Activated T-cell treated with anti-CD3 and anti-CD28 coated beads, Interleukin-2, amount 50 U/mL, for 48 hours (primary cell): ENCODE measurements at regions not wholly inside any gene's neighbourhood (a gene's known extent, or its start where the extent isn't known, plus 50 kb on each side); places are given as distances from the start of the nearest gene placed in this dataset.

ENCODE experiments used
- DNase-seq, 2 experiments: peaks; one replicate each; pipeline ENCODE4 v3.0.0-alpha.2; 2020

DNA sequence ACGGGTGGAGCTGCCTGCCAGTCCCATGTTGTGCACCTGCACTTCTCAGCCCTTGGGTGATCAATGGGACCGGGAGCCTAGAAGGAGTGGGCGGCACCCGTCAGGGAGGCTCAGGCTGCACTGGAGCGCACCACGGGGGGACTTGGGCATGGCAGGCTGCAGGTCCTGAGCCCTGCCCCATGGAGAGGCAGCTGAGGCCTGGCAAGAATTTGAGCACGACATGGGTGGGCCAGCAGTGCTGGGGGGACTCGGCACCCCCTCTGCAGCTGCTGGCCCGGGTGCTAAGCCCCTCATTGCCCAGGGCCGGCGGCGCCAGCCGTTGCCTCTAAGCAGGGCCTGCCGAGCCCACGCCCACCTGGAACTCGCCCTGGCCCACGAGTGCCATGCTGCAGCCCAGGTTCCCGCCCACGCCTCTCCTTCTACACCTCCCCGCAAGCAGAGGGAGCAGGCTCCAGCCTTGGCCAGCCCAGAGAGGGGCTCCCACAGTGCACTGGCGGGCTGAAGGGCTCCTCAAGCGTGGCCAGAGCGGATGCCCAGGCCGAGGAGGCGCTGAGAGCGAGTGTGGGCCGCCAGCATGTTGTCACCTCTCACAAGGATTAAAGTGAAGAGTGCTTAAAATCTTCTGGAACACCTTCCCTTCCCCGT is 372.0 kb downstream of the ETS1 start:
- no peak for DNase-seq

DNA sequence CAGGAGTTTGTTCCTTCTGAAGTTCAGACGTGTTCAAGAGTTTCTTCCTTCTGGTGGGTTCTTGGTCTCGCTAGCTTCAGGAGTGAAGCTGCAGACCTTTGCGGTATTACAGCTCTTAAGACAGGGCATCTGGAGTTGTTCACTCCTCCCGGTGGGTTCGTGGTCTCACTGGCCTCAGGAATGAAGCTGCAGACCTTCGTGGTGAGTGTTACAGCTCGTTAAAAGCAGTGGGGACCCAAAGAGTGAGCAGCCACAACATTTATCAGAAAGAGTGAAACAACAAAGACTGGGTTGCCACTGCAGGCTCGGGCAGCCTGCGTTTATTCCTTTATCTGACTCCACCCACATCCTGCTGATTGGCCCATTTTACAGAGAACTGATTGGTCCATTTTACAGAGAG is 373.1 kb downstream of the ETS1 start:
- no peak for DNase-seq

DNA sequence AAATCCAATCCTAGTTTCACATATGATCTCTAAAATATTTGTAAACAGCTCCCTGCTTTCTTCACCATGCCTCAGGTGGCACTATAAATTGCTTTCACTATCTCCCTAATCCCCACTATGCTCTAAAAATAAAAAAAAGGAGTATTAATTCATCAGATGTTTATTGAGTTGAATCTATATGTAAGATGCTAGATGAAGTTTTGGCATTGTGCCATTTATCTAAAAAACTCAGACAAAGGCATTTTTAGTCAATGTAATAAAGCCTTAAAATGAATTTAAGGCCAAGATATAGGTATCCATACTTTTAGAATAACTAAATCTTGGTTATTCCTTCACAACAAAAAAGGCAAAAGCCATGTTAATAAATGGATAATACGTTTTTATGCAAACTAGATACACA is 373.9 kb downstream of the ETS1 start:
- DNase-seq: no peak

DNA sequence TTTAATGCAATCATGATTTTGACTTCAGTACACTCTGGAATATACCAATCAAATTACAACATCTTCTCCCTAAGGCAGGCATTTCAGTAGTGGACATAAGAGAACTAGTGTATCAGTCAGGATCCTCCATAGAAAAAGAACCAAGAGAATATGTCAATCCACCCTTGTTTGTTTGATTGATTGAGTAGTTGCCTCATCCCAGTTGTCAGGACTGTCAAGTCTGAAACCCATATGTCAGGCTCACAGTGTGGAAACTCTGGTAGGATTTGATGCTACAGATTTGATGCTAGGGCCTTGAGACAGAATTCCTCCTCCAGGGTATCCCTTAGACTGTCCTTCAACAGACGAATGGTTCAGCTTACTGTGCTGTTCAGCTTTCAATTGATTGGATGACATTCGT is 375.0 kb downstream of the ETS1 start:
- no peak for DNase-seq

DNA sequence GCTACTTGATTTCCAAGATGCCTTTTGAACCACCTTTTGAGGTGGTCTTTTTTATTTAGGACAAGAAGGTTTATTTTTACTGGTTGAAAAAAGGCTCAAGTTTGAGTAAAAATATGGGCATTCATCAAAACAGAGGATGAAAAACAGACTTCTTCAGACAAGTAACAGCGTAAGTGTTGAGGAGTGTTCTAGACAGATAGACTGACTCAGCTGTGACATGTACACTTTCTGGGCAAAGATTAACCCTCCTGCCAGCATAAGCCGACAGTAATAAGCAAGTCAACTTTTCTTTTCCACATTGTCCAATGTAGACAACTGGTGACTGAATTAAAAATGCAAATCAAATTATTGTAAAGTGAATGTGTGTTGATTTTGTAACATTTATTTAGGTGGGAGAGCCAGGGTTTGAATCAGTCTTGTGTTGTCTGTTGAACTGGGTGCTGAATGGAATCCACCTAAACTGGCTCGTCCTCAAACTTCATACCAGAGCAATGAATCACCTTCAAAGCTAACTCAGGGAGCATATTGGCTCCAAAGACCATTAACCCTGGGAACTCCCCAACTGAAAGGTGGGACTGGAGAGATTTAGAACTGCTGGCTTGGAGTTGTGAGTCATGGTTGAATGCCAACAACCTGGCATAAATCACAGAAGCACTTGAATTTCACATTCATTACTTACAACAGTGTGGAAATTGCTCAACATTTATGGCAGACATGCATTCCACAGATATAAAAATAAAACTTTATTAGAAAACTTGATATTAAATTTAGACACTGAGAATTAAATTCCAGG is 377.0 kb downstream of the ETS1 start:
- no peak for DNase-seq

DNA sequence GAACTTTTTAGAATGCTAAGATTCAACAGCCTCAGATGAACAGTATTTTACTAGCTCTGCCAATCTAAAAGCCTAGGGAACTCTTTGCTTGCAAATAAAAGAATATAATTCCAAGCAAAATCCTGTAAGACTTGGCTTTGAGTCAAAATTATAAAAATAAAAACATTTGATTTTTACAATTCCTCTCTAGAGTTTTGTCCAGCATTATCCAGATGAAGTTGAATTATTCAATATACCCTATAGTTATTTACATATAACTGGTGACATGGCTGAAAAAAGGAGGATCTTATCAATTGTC is 378.3 kb downstream of the ETS1 start:
- DNase-seq: no peak

DNA sequence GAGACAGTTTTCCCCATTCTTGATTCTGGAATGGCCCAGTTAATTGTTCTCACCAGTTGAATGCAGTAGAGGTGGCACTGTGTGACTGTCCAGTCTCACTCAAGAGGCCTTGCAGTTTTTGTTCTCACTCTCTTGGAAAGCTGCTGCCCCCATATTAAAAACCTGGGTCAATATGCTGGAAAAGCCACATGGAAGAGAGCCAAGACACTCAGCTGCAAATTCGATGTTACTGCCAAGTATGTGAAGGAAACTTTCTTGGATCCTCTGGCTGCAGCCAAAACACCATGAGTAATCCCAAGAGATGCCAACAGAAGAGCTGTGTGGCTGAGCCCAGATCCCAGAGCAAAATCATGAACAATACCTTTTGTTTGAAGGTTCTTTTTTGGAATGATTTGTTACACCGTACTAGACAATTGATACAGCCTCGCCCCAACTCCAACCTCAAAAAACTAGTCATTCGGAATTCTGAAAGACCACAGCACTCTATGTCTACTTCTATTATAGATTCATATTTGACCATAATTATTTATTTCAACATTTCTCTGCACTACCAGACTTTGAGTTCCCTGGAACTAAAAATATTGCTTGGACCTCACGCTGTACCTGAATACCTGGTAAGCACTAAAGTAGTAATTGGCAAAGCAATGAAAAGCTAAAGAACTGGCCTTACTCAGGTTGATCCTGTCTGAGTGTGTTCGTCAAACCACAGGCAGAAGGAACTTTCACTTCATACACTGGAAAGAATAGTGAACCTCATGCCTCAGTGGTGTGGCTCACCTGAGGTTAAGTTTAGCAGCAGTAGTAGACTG is 378.8 kb downstream of the ETS1 start:
- DNase-seq: no peak

DNA sequence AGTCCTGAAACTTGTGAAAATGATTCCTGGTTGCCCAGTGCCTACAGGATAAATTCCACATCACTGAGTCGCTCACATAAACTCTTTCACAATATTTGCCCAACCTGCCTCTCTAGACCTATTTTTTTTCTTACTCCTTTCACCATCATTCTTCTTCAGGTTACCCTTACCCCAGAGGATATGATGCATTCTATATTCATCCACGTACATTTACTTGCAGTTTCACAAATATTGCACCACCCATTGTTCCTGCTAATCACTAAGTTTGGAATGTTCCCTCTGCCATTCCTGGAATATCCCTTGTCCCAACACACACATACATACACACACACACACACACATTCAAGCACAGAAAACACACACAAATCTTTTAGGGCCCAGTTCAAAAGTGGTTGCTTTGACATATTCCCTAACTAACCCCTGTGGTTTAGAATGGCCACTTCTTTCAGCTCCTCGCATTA is 379.5 kb downstream of the ETS1 start:
- DNase-seq: no peak

DNA sequence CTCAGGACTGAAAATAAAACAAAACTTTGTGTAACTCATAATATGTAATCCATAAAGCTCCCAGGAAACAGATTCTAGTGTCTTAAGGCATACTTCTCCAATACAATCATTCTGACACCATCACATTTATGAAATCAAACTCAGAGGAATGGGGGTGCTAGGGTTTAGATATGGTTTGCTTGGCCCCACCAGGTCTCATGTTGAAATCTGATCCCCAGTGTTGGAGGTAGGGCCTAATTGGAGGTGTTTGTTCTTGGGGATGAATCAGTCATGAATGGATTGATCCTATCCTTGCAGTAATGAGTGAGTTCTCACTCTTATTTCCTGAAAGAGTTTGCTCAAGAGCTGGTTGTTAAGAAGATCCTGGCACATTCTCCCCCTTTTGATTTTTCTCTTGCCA is 380.9 kb downstream of the ETS1 start:
- DNase-seq: no peak

DNA sequence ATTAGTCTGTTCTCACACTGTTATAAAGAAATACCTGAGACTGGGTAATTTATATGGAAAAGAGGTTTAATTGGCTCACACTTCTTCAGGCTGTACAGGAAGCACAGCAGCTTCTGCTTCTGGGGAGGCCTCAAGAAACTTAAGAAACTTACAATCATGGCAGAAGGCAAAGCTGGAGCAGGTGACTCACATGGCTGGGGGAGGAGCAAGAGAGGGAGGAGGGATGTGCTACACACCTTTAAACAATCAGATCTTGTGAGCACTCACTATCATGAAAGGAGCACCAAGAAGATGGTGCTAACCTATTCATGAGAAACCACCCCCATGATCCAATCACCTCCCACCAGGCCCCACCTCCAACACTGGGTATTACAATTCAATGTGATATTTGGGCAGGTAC is 381.6 kb downstream of the ETS1 start:
- no peak for DNase-seq

DNA sequence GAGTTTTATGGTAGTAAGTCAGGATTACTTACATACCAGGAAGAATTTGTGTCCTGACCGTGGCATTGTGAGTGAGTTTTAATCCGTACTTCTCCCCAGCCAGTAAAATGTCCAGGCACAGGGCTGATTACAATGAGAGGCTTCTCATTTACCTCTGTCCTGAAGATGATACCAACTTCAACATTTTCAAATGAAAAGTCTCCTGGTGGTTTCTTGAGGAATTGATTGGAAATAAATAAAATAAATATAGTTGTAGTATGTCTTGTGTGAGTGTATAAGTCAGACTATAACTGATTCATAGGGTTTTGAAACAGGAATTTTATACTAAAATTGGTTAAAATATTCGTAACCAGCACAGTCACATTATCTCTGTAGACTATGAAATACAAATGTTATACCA is 382.5 kb downstream of the ETS1 start:
- DNase-seq: no peak

DNA sequence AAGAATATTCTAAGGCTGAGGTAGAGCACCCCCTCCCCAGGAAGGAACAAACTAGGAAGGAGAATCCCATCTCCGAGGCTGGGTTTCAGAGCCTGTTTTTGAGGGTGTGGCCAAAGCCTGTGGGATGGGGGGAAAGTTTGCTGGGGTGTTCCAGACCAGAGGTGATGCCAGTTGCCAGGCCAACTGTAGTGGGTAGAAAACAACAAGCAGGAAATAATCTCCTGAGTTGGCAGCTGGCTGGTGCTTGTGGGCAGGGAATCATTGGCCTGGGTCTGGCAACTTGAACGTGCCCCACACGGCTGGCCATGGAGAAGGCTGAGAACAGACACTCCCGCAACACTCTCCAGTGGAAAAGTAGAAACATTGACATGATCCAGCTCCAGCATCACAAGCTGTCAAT is 385.6 kb downstream of the ETS1 start:
- DNase-seq: no peak

DNA sequence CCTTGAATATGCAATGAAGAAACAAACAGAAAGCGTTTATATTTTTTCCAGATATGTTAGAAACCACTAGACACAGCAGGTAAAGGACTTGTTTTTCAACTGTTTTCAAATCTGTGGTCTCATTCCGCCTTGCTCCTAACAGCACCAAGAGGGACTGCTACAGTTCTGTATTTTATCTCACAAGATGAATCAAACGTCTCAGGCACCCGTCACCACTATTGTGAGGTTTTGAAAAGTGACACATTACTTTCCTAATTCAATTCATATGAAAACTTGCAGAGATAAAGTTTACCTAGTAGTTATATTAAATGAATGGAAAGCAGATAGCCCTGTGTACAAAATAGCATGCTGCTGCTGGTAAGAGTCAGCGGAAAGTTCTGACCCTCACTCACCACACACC is 386.3 kb downstream of the ETS1 start:
- no peak for DNase-seq

DNA sequence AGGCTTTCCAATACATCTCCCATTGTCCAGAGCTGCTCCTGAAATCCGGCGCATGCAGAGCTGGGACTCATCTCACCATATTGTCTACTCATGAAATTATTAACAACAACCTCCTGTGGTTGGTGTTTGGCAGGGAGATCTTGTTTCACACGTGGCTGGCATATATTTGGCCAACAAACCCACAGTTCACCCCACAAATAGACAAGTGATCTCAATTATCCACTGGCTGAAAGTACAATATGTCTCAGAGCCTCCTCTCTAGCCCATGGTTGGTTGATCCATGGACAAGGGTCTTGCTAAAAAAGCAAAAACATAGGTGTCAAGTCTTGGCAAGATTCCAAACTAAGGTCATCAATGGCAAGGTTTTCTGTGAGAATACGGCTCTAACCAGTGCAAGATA is 386.9 kb downstream of the ETS1 start:
- no peak for DNase-seq

DNA sequence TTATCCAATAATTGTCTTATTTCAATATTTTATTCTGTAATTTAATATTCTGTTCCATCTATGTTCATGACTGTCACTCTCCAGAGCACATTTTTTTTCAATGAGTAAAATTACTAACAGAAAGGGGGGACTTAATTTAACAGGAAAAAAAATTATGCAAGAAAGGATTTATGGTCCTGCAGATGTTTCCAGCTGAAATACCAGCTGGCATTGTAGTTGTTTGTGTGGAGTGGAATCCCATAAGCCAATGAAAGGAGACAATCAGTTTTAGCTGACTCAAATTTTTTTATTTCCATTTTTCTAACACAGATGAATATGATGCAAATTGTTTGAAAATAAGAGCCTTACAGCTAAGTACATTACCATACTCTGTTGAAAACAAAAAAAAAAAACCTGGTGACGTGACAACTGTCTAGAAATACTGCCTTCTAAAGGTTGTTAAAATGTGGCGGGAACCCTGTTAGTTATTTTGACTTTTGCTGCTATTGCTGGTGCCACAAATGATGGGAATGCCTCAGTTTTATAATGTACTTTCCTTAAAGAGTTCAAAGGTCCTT is 389.1 kb downstream of the ETS1 start:
- no peak for DNase-seq

DNA sequence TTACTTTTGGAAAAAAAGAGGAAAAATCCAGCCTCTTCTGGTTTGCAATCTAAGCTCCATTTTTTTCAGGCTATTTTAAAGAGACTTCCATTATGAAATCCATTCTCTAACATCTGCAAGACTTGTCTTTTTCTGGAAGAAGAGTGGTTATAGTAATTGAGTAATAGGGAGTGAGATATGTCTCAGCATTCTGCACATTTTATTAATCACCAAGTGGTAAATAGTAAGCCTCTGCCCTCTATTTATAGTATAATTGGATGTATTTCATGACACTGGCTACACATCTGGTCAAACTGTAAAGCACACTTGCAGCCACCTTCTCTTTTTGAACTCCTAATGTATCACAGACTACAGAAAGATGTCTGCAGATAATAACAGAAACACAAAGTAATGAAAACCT is 391.1 kb downstream of the ETS1 start:
- no peak for DNase-seq

DNA sequence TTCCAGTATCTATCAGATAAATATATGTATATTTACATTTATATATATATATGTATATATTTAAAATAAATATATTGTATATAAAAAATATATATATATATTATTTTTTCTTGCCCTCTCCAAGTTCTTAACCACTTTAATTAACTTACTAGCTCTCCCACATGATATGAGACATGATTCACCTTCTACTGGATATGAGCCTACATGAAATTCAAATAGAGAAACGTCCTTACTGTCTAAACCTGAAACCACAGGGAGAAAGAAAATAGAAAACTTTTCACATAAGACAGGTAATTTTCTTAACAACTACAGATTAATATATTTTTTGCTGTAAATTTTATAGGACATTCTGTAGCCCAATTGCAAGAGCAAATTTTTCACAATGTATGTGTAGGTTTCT is 391.6 kb downstream of the ETS1 start:
- DNase-seq: no peak

DNA sequence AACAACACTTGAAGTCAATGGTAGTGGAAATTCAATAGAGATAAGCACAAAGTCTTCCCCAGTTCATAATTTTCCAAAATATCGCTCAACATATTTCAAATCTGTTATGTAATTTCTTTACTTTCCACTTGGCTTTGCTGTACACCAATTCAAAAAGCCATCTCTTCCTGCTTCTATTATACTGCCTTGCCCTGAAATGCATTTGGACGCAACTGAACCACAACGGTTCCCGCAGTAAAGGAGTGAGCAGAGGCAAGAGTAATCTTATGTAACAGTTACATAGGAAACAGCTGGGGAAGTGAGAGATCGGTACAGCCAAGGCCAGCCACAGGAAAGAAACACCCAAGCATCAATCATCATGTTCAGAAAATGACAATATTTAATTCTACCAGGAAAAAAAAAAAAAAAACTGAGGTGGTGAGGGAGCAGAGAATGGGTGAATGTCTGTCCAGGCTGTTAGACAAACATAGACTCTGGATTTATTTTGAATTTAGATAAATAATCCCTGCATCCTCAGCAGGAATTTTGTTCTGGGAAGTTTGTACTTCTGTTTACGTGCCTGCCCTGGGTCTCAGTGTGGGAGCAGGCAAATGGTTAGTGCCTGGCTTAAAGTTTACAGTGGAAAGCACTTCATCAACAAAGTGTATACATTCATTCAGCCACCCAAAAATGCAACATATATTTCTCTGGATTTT is 392.2 kb downstream of the ETS1 start:
- DNase-seq: no peak

DNA sequence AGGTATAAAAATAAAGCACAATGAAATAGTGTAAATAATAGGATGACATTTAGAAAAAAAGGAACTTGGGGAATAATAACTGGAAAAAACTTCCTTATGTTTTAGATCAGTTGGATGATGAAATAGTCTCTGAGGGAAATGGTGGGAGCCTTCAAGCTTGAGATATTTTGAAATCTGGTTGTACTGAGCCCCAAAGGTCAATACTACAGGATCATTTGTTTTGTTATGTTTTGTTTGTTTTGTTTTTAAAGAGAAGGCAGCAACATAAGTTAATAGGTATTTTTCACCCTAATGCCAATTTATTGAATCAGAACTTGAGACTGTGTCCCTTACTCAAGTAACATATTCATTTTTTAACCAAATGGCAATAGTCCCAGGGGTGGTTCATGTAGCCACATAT is 393.1 kb downstream of the ETS1 start:
- DNase-seq: no peak

DNA sequence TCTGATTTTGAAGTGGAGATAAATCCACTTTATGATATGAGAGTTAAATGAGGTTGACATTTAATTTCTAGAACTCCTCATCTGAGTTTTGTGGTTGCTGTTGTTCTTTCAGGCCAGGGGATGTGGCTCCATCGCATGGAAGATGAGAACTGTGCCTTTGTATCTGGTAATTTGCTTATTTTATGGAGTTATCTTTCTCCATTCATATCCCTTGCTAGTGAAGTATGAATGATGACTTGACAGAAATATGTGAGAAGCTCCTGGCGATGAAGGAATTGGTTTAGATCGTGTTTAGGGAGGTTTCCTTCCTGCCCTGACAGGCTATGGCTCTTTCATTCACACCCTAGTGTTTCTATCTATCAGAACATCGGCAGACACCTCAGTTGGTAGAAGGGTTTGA is 393.7 kb downstream of the ETS1 start:
- DNase-seq: no peak

DNA sequence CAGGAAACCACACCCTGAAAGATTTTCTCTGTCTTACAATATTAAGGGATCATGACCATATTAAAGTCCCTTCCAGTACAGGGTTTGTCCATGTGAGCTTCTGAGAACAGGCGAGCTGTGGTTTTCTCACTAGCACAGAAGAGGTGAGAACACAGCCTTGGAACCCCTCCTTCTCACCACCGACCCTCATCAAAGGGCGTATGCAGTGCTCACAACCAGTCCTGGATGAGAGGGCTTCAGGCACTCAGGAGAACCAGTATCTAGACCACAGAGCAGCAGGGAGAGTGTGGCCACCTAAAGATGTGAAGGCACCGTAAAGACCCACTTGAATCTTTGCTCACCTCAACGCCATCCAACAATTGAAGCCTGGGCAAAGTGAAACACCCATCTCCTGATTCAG is 397.0 kb downstream of the ETS1 start:
- no peak for DNase-seq

DNA sequence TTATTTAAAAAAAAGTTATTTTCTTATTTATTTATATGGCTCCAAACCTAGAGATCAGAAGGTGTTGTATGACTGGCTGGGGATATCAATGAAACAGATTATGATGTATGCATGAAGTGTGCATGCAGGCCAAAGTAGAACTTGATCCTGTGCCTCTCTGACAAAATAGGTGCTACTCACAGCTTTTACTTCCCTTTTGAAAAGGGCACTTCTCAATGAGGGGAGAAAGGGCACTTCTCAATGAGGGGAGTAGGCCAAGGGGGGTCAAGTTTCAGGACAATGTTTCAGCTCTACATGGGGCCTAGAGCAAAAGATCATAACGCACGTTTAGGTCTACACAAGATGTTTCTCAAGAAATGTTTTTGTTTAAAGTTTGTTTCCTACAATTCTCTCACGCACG is 397.5 kb downstream of the ETS1 start:
- no peak for DNase-seq

DNA sequence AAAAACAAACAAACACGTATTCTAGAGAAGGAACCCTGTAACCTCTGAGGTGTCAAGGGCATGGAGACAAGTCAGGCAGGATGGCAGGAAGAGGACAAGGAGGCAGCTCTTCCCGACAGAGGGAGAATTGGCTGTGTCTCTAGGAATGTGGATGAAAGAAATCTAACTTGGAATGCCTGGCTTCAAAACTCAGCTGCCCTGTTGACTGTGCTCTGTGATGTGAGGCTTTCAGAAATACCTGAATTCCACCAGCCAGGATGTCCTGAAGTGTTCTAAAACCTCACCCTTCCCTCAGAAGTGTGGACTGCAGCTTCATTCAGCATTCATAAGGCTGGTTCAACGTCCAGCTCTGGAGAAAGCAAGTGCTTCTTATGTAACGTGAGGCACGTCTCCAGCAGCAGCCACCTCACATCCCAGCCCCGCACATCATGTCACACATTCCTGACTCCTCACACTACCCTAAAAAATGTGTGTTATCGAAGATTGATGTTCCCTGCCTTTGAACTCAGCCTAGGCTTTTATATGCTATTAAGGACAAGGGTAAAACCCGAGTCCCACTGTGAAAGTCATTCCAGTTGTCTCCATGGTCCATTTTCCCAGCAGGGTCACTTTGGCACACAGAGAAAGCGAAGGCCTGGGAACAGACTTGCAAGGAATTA is 398.9 kb downstream of the ETS1 start:
- no peak for DNase-seq
